ENCODE measurements at regions not wholly inside any gene's neighbourhood (a gene's known extent, or its start where the extent isn't known, plus 50 kb on each side); places are given as distances from the start of the nearest gene placed in this dataset.
"Not testable (repeated sequence)": the region's sequence is repeated elsewhere in the genome, so short reads cannot be mapped to it uniquely, and the experiment has no call there.

- intact Hi-C loops (cut with micrococcal nuclease): no loop called here
- DNase-seq (no peak), ATAC-seq (no peak)
These were observed 50.4 kb upstream of the CECR2 start for GRCh38 chr22:17318817-17319216.

- ATAC-seq: no peak
- no peak for DNase-seq
- intact Hi-C loops (cut with micrococcal nuclease): no loop called here
These were observed 54.0 kb upstream of the CECR2 start for GRCh38 chr22:17315310-17315709.

- intact Hi-C loops (cut with micrococcal nuclease): no loop called here
- ATAC-seq (no peak), DNase-seq (no peak)
These were observed 54.8 kb upstream of the CECR2 start for GRCh38 chr22:17314487-17314886.

- no peak for DNase-seq
- ATAC-seq: no peak
- intact Hi-C loops (cut with micrococcal nuclease): no loop called here
These were observed 55.6 kb upstream of the CECR2 start for GRCh38 chr22:17313626-17314025.

GRCh38 chr22:17307566-17307965 is 61.7 kb upstream of the CECR2 start:
- ATAC-seq: no peak
- intact Hi-C loops (cut with micrococcal nuclease): loop anchor here (10.0 kb wide), 1 partner anchor 63 kb away; no protein-coding TSS in a partner anchor
- DNase-seq: no peak

GRCh38 chr22:17305076-17305475 is 64.2 kb upstream of the CECR2 start:
- DNase-seq (no peak), ATAC-seq (no peak)
- intact Hi-C loops (cut with micrococcal nuclease): loop anchor here (10.0 kb wide), 1 partner anchor 60 kb away; no protein-coding TSS in a partner anchor

GRCh38 chr22:17303840-17304779 is 65.2 kb upstream of the CECR2 start:
- DNase-seq: no peak
- ATAC-seq: no peak
- intact Hi-C loops (cut with micrococcal nuclease): loop anchor here (10.0 kb wide), 1 partner anchor 59 kb away; no protein-coding TSS in a partner anchor

- no peak for DNase-seq
- intact Hi-C loops (cut with micrococcal nuclease): loop anchor here (10.0 kb wide), 1 partner anchor 59 kb away; no protein-coding TSS in a partner anchor
- ATAC-seq: no peak
These were observed 65.8 kb upstream of the CECR2 start for GRCh38 chr22:17303441-17303839.

- ATAC-seq: no peak
These were observed 66.6 kb upstream of the CECR2 start for GRCh38 chr22:17302616-17303015.

GRCh38 chr22:17300926-17301325 is 68.3 kb upstream of the CECR2 start:
- no peak for ATAC-seq
- intact Hi-C loops (cut with micrococcal nuclease): loop anchor here (10.0 kb wide), 1 partner anchor 56 kb away; no protein-coding TSS in a partner anchor

More at GRCh38 chr22:17302616-17303015, 66.6 kb upstream of the CECR2 start:
- DNase-seq: no peak
- intact Hi-C loops (cut with micrococcal nuclease): loop anchor here (10.0 kb wide), 1 partner anchor 58 kb away; no protein-coding TSS in a partner anchor

GRCh38 chr22:17298805-17299502 is 70.3 kb upstream of the CECR2 start:
- ATAC-seq; intact Hi-C loops (cut with micrococcal nuclease); DNase-seq: not testable (repeated sequence)

More at GRCh38 chr22:17300926-17301325, 68.3 kb upstream of the CECR2 start:
- no peak for DNase-seq

- no peak for ATAC-seq
- intact Hi-C loops (cut with micrococcal nuclease): no loop called here
- DNase-seq: no peak
These were observed 66.4 kb upstream of the ADA2 start for GRCh38 chr22:17285656-17286055.

GRCh38 chr22:17284888-17285287 is 65.7 kb upstream of the ADA2 start:
- ATAC-seq: no peak
- no peak for DNase-seq
- intact Hi-C loops (cut with micrococcal nuclease): no loop called here

- ATAC-seq: no peak
- intact Hi-C loops (cut with micrococcal nuclease): no loop called here
- no peak for DNase-seq
These were observed 65.2 kb upstream of the ADA2 start for GRCh38 chr22:17284466-17284865.

- intact Hi-C loops (cut with micrococcal nuclease); ATAC-seq; DNase-seq: not testable (repeated sequence)
These were observed 64.6 kb upstream of the ADA2 start for GRCh38 chr22:17283865-17284264.

- DNase-seq (no peak), ATAC-seq (no peak)
- intact Hi-C loops (cut with micrococcal nuclease): no loop called here
These were observed 64.2 kb upstream of the ADA2 start for GRCh38 chr22:17283423-17283822.

GRCh38 chr22:17281440-17281841 is 62.2 kb upstream of the ADA2 start:
- ATAC-seq: no peak
- DNase-seq: no peak
- intact Hi-C loops (cut with micrococcal nuclease): no loop called here

GRCh38 chr22:17281026-17281425 is 61.8 kb upstream of the ADA2 start:
- ATAC-seq: no peak
- intact Hi-C loops (cut with micrococcal nuclease): no loop called here
- DNase-seq: no peak

- intact Hi-C loops (cut with micrococcal nuclease): no loop called here
- ATAC-seq: no peak
- no peak for DNase-seq
These were observed 53.3 kb upstream of the ADA2 start for GRCh38 chr22:17272511-17272991.
